ENCODE measurements at regions not wholly inside any gene's neighbourhood (a gene's known extent, or its start where the extent isn't known, plus 50 kb on each side); places are given as distances from the start of the nearest gene placed in this dataset.

DNA sequence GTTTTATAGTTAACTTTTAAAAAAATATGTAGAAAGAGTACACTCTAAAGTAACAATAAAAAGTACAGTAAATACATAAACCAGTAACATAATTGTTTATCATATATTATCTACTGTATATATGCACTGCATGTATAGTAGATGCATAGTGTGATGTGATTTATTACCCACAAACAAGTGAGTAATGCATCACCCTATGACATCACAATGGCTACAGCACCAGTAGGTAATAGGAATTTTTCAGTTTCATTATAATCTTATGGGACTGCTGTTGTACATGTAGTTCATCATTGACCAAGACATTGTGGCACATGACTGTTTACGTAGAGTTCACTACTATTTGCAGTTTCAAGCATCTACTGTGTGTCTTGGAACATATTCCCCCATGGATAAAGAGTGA is 1047.2 kb downstream of the ROBO2 start:
- TF ChIP-seq, protein P1, sequence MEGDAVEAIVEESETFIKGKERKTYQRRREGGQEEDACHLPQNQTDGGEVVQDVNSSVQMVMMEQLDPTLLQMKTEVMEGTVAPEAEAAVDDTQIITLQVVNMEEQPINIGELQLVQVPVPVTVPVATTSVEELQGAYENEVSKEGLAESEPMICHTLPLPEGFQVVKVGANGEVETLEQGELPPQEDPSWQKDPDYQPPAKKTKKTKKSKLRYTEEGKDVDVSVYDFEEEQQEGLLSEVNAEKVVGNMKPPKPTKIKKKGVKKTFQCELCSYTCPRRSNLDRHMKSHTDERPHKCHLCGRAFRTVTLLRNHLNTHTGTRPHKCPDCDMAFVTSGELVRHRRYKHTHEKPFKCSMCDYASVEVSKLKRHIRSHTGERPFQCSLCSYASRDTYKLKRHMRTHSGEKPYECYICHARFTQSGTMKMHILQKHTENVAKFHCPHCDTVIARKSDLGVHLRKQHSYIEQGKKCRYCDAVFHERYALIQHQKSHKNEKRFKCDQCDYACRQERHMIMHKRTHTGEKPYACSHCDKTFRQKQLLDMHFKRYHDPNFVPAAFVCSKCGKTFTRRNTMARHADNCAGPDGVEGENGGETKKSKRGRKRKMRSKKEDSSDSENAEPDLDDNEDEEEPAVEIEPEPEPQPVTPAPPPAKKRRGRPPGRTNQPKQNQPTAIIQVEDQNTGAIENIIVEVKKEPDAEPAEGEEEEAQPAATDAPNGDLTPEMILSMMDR (conservative IDR thresholded peaks at IDR 0.05) = no peak
- Histone ChIP-seq H2BK15ac (ENCODE audit: low read depth, low read length) (no peak overlapping the region), H3K23ac (ENCODE audit: insufficient read length, low read depth, low read length) (no peak overlapping the region), H2BK120ac (ENCODE audit: low read depth, low read length, poor library complexity, severe bottlenecking) (no peak overlapping the region), H3K4me2 (ENCODE audit: insufficient read depth, insufficient read length, low read length) (no peak overlapping the region), H2BK5ac (ENCODE audit: insufficient read length, low read length) (no peak overlapping the region), H3K56ac (ENCODE audit: insufficient read length, low read depth, low read length) (no peak overlapping the region), H3K9ac (ENCODE audit: extremely low read depth, insufficient read length, low read length) (no peak overlapping the region), H3K4ac (ENCODE audit: low read depth, low read length) (no peak overlapping the region), H3K79me1 (ENCODE audit: insufficient read depth, low read depth, low read length, poor library complexity, severe bottlenecking) (no peaks in the 10 kb centered on the region), H4K20me1 (ENCODE audit: control insufficient read depth, insufficient read depth, insufficient read length) (no peaks in the 10 kb centered on the region), H4K8ac (replicated peaks; ENCODE audit: insufficient read length, low read depth, low read length) (no peak overlapping the region), H2BK20ac (ENCODE audit: low read depth, low read length, poor library complexity, severe bottlenecking) (no peak overlapping the region), H4K5ac (ENCODE audit: insufficient read length, low read depth, low read length) (no peak overlapping the region), H3K27me3 (ENCODE audit: insufficient read depth, low read length) (no peaks in the 10 kb centered on the region), H3K79me2 (ENCODE audit: insufficient read depth, low read length) (no peaks in the 10 kb centered on the region), H3T11ph (ENCODE audit: low read length) (no peak overlapping the region), H2BK12ac (ENCODE audit: insufficient read length, low read depth, low read length) (no peak overlapping the region), H3K14ac (ENCODE audit: insufficient read depth, low read length) (no peak overlapping the region), H3K23me2 (ENCODE audit: insufficient read length, low read depth, low read length, poor library complexity, severe bottlenecking) (no peaks in the 10 kb centered on the region), H2AFZ (ENCODE audit: low read length) (no peak overlapping the region), H3K9me3 (ENCODE audit: control insufficient read depth, low read depth, low read length) (no peaks in the 10 kb centered on the region), H2AK5ac (ENCODE audit: insufficient read length, low read length) (no peak overlapping the region), H3K18ac (ENCODE audit: insufficient read length, low read depth, low read length) (no peak overlapping the region), H3K4me1 (ENCODE audit: insufficient read depth, low read length) (no peaks in the 10 kb centered on the region), H3K27ac (ENCODE audit: insufficient read length, low read depth, low read length) (no peak overlapping the region), H4K91ac (ENCODE audit: insufficient read length, low read depth, low read length) (no peak overlapping the region)
- H3K9me3 Mint-ChIP-seq = peaks cover 4% of the 10 kb centered on the region in 2 experiments; a peak in 3 of 5 replicates
- no CpG with 5 or more reads among the region's 1 CpG for WGBS (ENCODE audit: extremely low coverage, insufficient read length, low lambda C conversion rate)
- peaks cover 2 to 10% of the 10 kb centered on the region in 2 experiments; a peak in 3 of 4 replicates for H3K4me1 Mint-ChIP-seq
- peaks cover 4 to 10% (median 6%) of the 10 kb centered on the region in 3 experiments; a peak in 5 of 7 replicates for H3K36me3 Mint-ChIP-seq (ENCODE audit: insufficient read depth in 1 of 3, low read depth in 3 of 3)
- H3K27me3 Mint-ChIP-seq (ENCODE audit: low read depth) = no peaks in the 10 kb centered on the region
- no peak for DNase-seq
- no peak overlapping the region for H3K4me3 Mint-ChIP-seq
- no peak overlapping the region for H3K27ac Mint-ChIP-seq
